ENCODE measurements at regions not wholly inside any gene's neighbourhood (a gene's known extent, or its start where the extent isn't known, plus 50 kb on each side); places are given as distances from the start of the nearest gene placed in this dataset.
"Not testable (repeated sequence)": the region's sequence is repeated elsewhere in the genome, so short reads cannot be mapped to it uniquely, and the experiment has no call there.

GRCh38 chr5:33203931-33204330, 236.8 kb upstream of the TARS1 start:
- no peak for DNase-seq
- no peak overlapping the region for H3K27ac ChIP-seq
- no peaks in the 10 kb centered on the region for H3K36me3 ChIP-seq (replicated peaks)
- TF ChIP-seq CTCF (IDR thresholded peaks at IDR 0.05; ENCODE audit: low read depth, low read length, missing control alignments): no peak
- H3K27me3 ChIP-seq (replicated peaks): no peaks in the 10 kb centered on the region
- no peak overlapping the region for H3K4me3 ChIP-seq (ENCODE audit: low read depth, low read length)
- in situ Hi-C loops (cut with HindIII; ENCODE audit: low pct_ligation_motif_present, low sequenced_read_pairs): no loop called here

DNA sequence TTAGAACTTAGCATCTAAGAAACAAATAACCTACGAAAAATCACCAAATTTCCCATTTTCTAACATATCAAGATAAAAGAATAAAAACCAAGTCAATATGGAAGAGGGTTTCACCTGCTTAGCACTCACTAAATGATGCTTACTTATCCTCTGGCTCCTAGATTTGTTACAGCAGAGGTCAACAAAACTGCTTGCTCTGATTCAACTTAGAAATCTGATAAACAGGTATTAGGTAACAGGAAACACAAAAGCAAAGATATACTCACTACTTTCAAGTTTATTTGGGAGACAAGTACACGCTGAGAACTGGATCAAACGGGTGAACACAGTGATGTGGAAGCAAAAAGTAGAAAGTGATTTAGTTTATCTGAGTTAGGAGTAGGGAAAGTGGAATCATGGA, 235.7 kb upstream of the TARS1 start:
- H3K36me3 ChIP-seq (replicated peaks): no peaks in the 10 kb centered on the region
- DNase-seq: no peak
- no peak for TF ChIP-seq CTCF (IDR thresholded peaks at IDR 0.05; ENCODE audit: low read depth, low read length, missing control alignments)
- no peaks in the 10 kb centered on the region for H3K27me3 ChIP-seq (replicated peaks)
- in situ Hi-C loops (cut with HindIII; ENCODE audit: low pct_ligation_motif_present, low sequenced_read_pairs): no loop called here
- H3K27ac ChIP-seq: no peak overlapping the region
- H3K4me3 ChIP-seq (ENCODE audit: low read depth, low read length): no peak overlapping the region

DNA sequence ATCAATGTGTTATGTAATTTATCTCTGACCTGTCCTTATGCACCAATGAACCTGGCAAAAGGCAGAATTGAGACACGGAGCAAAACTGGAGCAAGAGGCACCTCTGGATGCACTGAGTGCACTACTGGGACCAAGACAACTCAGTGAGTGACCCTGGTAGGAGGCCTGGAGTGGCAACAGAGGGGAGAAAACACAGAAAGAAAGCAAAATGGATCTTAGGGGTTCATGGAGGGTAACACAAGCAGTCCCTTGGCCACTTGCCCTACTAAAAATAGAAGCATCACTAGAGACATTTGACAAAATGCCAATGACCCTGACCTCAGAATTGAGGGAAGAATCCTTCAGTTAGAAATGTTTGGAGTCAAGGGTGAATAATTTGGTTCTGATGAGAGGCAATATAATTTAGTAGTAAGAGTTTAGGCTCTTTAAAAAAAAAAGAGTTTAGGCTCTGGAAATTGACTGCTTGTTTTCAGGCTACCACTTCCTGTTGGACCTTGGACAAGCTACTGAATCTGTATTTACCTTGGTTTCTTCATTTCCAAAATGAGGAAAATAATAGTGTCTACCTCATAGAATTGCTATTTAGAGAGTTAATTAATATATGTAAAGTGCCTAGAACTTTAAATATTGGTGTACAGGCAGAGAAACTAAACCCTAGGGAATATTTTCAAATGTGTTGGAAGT, 234.9 kb upstream of the TARS1 start:
- in situ Hi-C loops (cut with HindIII; ENCODE audit: low pct_ligation_motif_present, low sequenced_read_pairs): no loop called here
- H3K27ac ChIP-seq: no peak overlapping the region

GRCh38 chr5:33206962-33207506, 233.7 kb upstream of the TARS1 start:
- H3K27me3 ChIP-seq (replicated peaks): no peaks in the 10 kb centered on the region
- no peak overlapping the region for H3K4me3 ChIP-seq (ENCODE audit: low read depth, low read length)
- H3K36me3 ChIP-seq (replicated peaks): no peaks in the 10 kb centered on the region
- H3K27ac ChIP-seq: no peak overlapping the region
- TF ChIP-seq CTCF (IDR thresholded peaks at IDR 0.05; ENCODE audit: low read depth, low read length, missing control alignments): no peak
- DNase-seq: no peak
- in situ Hi-C loops (cut with HindIII; ENCODE audit: low pct_ligation_motif_present, low sequenced_read_pairs): no loop called here

More for the DNA sequence above, 234.9 kb upstream of the TARS1 start:
- DNase-seq: no peak
- Histone ChIP-seq H3K36me3 (replicated peaks) (no peaks in the 10 kb centered on the region), H3K27me3 (replicated peaks) (no peaks in the 10 kb centered on the region), H3K4me3 (ENCODE audit: low read depth, low read length) (no peak overlapping the region)
- TF ChIP-seq CTCF (IDR thresholded peaks at IDR 0.05; ENCODE audit: low read depth, low read length, missing control alignments): no peak

DNA sequence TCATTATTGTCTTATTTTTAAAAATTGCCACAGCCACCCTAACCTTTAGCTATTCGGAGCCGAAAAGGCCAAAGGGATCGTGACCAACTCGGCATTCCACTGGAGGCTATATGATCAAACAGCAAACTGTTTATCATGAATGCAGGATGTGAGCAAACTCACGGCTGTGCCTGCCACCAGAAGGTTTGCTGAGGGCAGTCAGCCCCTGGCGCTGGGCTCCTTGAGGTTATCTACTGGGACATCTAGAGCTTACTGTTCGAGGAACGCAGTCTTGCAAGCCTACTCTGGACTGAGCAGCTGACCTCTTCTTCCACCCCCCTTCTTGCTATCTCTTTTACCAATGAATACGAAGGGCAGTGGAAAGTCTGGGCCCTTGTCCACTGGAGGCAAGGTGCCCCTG, 231.5 kb upstream of the TARS1 start:
- Histone ChIP-seq H3K27me3 (replicated peaks) (no peaks in the 10 kb centered on the region), H3K36me3 (replicated peaks) (no peaks in the 10 kb centered on the region), H3K4me3 (ENCODE audit: low read depth, low read length) (no peak overlapping the region), H3K27ac (no peak overlapping the region)
- in situ Hi-C loops (cut with HindIII; ENCODE audit: low pct_ligation_motif_present, low sequenced_read_pairs): no loop called here
- DNase-seq: no peak
- no peak for TF ChIP-seq CTCF (IDR thresholded peaks at IDR 0.05; ENCODE audit: low read depth, low read length, missing control alignments)

- H3K36me3 ChIP-seq (replicated peaks); DNase-seq; in situ Hi-C loops (cut with HindIII; ENCODE audit: low pct_ligation_motif_present, low sequenced_read_pairs); H3K27ac ChIP-seq; H3K27me3 ChIP-seq (replicated peaks); H3K4me3 ChIP-seq (ENCODE audit: low read depth, low read length): not testable (repeated sequence)
Measured at GRCh38 chr5:33210221-33210620, 230.5 kb upstream of the TARS1 start.

Measured in brain microvascular endothelial cell (primary cell).